IMR-90 (cell line): ENCODE measurements at regions not wholly inside any gene's neighbourhood (a gene's known extent, or its start where the extent isn't known, plus 50 kb on each side); places are given as distances from the start of the nearest gene placed in this dataset.

Source experiments
- ATAC-seq: fragments of 200-7000 bp; cut with Tn5 transposase; 2 replicates; pipeline ENCODE4 v1.9.1; 2020; ENCODE audit warnings: low read depth, mild to moderate bottlenecking, moderate library complexity
- BruUV-seq: library from RNA; stranded (reverse); fragments of 400-500 nt; replicated peaks from 2 replicates; lab custom pipeline; 2021; lab: Mats Ljungman, UMichigan
- CTCF ChIA-PET: fragments of 300-600 bp; formaldehyde crosslinking; extraction: SDS; loops from one replicate; lab custom pipeline; 2021; ENCODE audit warnings: antibody characterized with exemption; lab: Yijun Ruan, JAX
- POLR2A ChIA-PET: fragments of 300-600 bp; sonication (Branson Sonifier 250); formaldehyde crosslinking; loops from one replicate; lab custom pipeline; 2022; ENCODE audit warnings: antibody characterized with exemption; ENCODE audit not compliant: unreplicated experiment; lab: Charles Lee
- DNase-seq: peaks from one replicate; pipeline ENCODE4 v3.0.0; 2013
- H2AFZ ChIP-seq: replicated peaks from 2 replicates; pipeline ENCODE3; 2013; ENCODE audit warnings: low read length, mild to moderate bottlenecking; ENCODE audit not compliant: poor library complexity
- H2AK5ac ChIP-seq: 2 replicates; pipeline ENCODE4 v1.6.1; 2013; ENCODE audit warnings: low read depth, low read length, inconsistent platforms
- H2AK9ac ChIP-seq: replicated peaks from 2 replicates; pipeline ENCODE3; 2013; ENCODE audit warnings: mild to moderate bottlenecking, low read depth, low read length, moderate library complexity; ENCODE audit not compliant: poor library complexity
- H2BK120ac ChIP-seq: 2 replicates; pipeline ENCODE4 v1.6.1; 2013; ENCODE audit warnings: low read depth, low read length, inconsistent platforms
- H2BK15ac ChIP-seq: 3 replicates; pipeline ENCODE4 v1.6.1; 2013; ENCODE audit warnings: low read depth, low read length, inconsistent platforms
- H2BK20ac ChIP-seq: 2 replicates; pipeline ENCODE4 v1.6.1; 2013; ENCODE audit warnings: low read depth, mild to moderate bottlenecking, inconsistent platforms, low read length, moderate library complexity
- H2BK5ac ChIP-seq: 2 replicates; pipeline ENCODE4 v1.6.1; 2013; ENCODE audit warnings: mild to moderate bottlenecking, low read depth, low read length, inconsistent platforms; ENCODE audit not compliant: poor library complexity, severe bottlenecking
- H3K14ac ChIP-seq: replicated peaks from 2 replicates; pipeline ENCODE4 v1.6.1; 2013; ENCODE audit warnings: low read depth, low read length, inconsistent platforms
- H3K18ac ChIP-seq: 2 replicates; pipeline ENCODE4 v1.6.1; 2013; ENCODE audit warnings: low read depth, low read length, control low read depth
- H3K23ac ChIP-seq: 2 replicates; pipeline ENCODE4 v1.6.1; 2013; ENCODE audit warnings: low read depth, low read length, inconsistent platforms
- H3K27ac ChIP-seq: 2 replicates; pipeline ENCODE4 v1.5.1; 2013; ENCODE audit warnings: mild to moderate bottlenecking, control low read depth, low read length; ENCODE audit not compliant: insufficient read depth
- H3K27me3 ChIP-seq: 2 replicates; pipeline ENCODE4 v1.6.1; 2013; ENCODE audit warnings: low read length; ENCODE audit not compliant: control insufficient read depth, insufficient read depth
- H3K36me3 ChIP-seq: 2 replicates; pipeline ENCODE4 v1.6.1; 2013; ENCODE audit warnings: low read length, mixed read lengths; ENCODE audit not compliant: control insufficient read depth, insufficient read depth
- H3K4ac ChIP-seq: 2 replicates; pipeline ENCODE4 v1.6.1; 2013; ENCODE audit warnings: low read depth, low read length, inconsistent platforms
- H3K4me1 ChIP-seq: 2 replicates; pipeline ENCODE4 v1.6.1; 2013; ENCODE audit warnings: low read length, mixed read lengths; ENCODE audit not compliant: control insufficient read depth, insufficient read depth
- H3K4me2 ChIP-seq: 2 replicates; pipeline ENCODE4 v1.6.1; 2013; ENCODE audit warnings: low read depth, mild to moderate bottlenecking, control low read depth, low read length, moderate library complexity
- H3K4me3 ChIP-seq: 2 replicates; pipeline ENCODE4 v1.5.1; 2013; ENCODE audit warnings: low read depth, mild to moderate bottlenecking, control low read depth, low read length, moderate library complexity; ENCODE audit not compliant: insufficient read depth
- H3K56ac ChIP-seq: 2 replicates; pipeline ENCODE4 v1.6.1; 2013; ENCODE audit warnings: low read length, inconsistent platforms; ENCODE audit not compliant: insufficient read depth; ENCODE audit errors: extremely low read depth
- H3K79me1 ChIP-seq, 2 experiments: 2 replicates each; pipeline ENCODE4 v1.6.1; 2013; ENCODE audit warnings: low read length in 2 of 2, inconsistent platforms in 1 of 2, low read depth in 1 of 2
- H3K9ac ChIP-seq: 2 replicates; pipeline ENCODE4 v1.6.1; 2013; ENCODE audit warnings: low read depth, low read length, control low read depth
- H3K9me1 ChIP-seq: 2 replicates; pipeline ENCODE4 v1.6.1; 2013; ENCODE audit warnings: low read length, inconsistent platforms; ENCODE audit not compliant: insufficient read depth
- H3K9me3 ChIP-seq: 2 replicates; pipeline ENCODE4 v1.6.1; 2013; ENCODE audit warnings: low read length; ENCODE audit not compliant: control insufficient read depth, insufficient read depth
- H4K20me1 ChIP-seq: 2 replicates; pipeline ENCODE4 v1.6.1; 2013; ENCODE audit warnings: low read length, inconsistent platforms; ENCODE audit not compliant: insufficient read depth
- H4K5ac ChIP-seq: 2 replicates; pipeline ENCODE4 v1.6.1; 2013; ENCODE audit warnings: mild to moderate bottlenecking, low read depth, low read length, control low read depth
- H4K8ac ChIP-seq, 2 experiments: 2 replicates each; pipeline ENCODE4 v1.6.1; 2013; ENCODE audit warnings: low read depth in 2 of 2, low read length in 2 of 2, control low read depth in 1 of 2, inconsistent platforms in 1 of 2
- H4K91ac ChIP-seq: 2 replicates; pipeline ENCODE4 v1.6.1; 2013; ENCODE audit warnings: low read depth, low read length, inconsistent platforms; ENCODE audit not compliant: insufficient read depth
- RCOR1 ChIP-seq: IDR thresholded peaks from 2 replicates; pipeline ENCODE4 v1.6.1; 2012; ENCODE audit warnings: mild to moderate bottlenecking, low read length, improper control_type of control experiment; ENCODE audit not compliant: insufficient replicate concordance
- WGBS, 2 experiments: methylation state at CpG; one replicate each; pipeline versions ENCODE4 v1.1.5 to v1.1.7; 2013; ENCODE audit warnings: missing lambda C conversion rate in 2 of 2; ENCODE audit not compliant: insufficient read length in 1 of 2; ENCODE audit errors: extremely low coverage in 2 of 2; 5-methylcytosine and 5-hydroxymethylcytosine counted together
- dilution Hi-C: fragments of 300-500 bp; cut with HindIII; formaldehyde crosslinking; loops from one replicate; pipeline ENCODE4 v1.14.3; 2018; ENCODE audit warnings: low sequenced_read_pairs; ENCODE audit not compliant: unreplicated experiment
- in situ Hi-C: fragments of 300-500 bp; cut with MboI; formaldehyde crosslinking; loops from 3 replicates; pipeline ENCODE4 v1.14.3; 2019; ENCODE audit warnings: low sequenced_read_pairs, inconsistent platforms, mixed read lengths
- intact Hi-C: fragments of 100-400 bp; cut with micrococcal nuclease; formaldehyde crosslinking; loops from 2 replicates; pipeline ENCODE4 v1.10.0; 2022

DNA sequence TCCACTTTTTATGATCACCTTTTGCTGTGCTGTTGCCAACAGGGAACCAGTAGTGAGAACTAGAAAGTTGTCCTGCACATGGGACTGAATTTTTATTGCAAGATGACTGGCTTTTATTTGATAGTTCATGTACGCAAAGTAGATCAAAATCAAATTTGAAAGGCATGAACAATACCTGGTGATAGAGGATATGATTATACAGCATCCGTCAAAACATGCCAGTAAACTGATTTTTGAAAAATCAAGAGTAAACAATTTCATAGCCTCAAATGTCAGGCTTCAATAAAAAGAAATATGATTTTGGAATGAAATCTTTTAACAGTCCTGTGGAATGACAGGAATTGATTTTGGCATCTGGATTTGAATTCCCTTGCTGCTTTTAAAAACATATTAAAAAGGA lies 219.6 kb upstream of the LRRN1 start:
- Histone ChIP-seq H3K4me3 (no peak overlapping the region), H3K9me3 (peaks cover 13% of the 10 kb centered on the region), H2AK5ac (no peak overlapping the region), H2AK9ac (no peak overlapping the region), H2BK5ac (no peak overlapping the region), H3K4ac (no peak overlapping the region), H3K14ac (no peak overlapping the region), H3K79me1 (no peaks in the 10 kb centered on the region), H3K56ac (no peak overlapping the region), H3K23ac (no peak overlapping the region), H2AFZ (no peak overlapping the region), H4K91ac (no peak overlapping the region), H3K18ac (no peak overlapping the region), H4K5ac (no peak overlapping the region), H4K8ac (no peak overlapping the region), H2BK120ac (no peak overlapping the region), H4K20me1 (no peaks in the 10 kb centered on the region), H3K9ac (no peak overlapping the region), H3K36me3 (no peaks in the 10 kb centered on the region), H3K27ac (no peak overlapping the region), H3K9me1 (no peaks in the 10 kb centered on the region), H2BK20ac (no peak overlapping the region), H3K27me3 (no peaks in the 10 kb centered on the region), H3K4me1 (no peaks in the 10 kb centered on the region), H2BK15ac (no peak overlapping the region), H3K4me2 (no peak overlapping the region)
- intact Hi-C loops, result no loop called here
- DNase-seq (no peak), ATAC-seq (no peak)
- in situ Hi-C loops, result no loop called here
- dilution Hi-C loops, result no loop called here
- ChIA-PET CTCF (no interaction called here), POLR2A (no interaction called here)
- WGBS, 2 experiments, result no CpG with 5 or more reads among the region's 2 CpGs
- no peak for TF ChIP-seq RCOR1
- no TSS peak for BruUV-seq
